22Rv1 (cell line): ENCODE measurements at regions not wholly inside any gene's neighbourhood (a gene's known extent, or its start where the extent isn't known, plus 50 kb on each side); places are given as distances from the start of the nearest gene placed in this dataset.

ENCODE experiments used
- CTCF ChIP-seq: fragments of 450-650 bp; IDR thresholded peaks from 2 replicates; pipeline ENCODE4 v1.5.1; 2017; ENCODE audit warnings: mild to moderate bottlenecking
- ZFX ChIP-seq: fragments of 450-650 bp; IDR thresholded peaks from 2 replicates; pipeline ENCODE4 v1.6.1; 2017; ENCODE audit warnings: antibody characterized with exemption, borderline replicate concordance

DNA sequence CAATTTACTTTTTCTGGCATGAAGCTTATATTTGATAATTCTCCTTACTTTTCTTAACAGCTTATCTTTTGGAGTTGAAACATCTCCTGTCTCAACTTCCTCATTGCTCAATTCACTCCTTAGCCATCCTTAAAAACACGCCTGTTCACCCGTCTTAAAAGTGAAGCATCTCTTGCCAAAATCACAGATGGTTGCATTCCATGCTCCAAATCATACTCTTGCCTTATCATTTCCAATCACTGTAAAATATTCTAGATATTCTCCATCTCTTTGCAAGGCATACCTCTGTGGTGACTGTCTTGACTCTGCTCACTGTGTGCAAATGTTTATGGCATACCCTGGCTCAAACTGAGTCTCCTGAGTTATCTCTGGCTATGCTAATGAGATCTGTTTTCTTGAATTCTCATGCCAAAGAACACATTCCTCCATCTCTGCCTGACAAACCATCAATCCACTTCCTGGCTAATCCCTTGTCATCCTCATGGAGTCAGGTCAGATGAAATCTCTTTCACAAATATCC, 1393.3 kb downstream of the CDY2B start:
- TF ChIP-seq CTCF (no peak), ZFX (no peak)
